CD4-positive, alpha-beta T cell (primary cell): ENCODE measurements at regions not wholly inside any gene's neighbourhood (a gene's known extent, or its start where the extent isn't known, plus 50 kb on each side); places are given as distances from the start of the nearest gene placed in this dataset.

ENCODE experiments used
- ATAC-seq: fragments of 200-7000 bp; cut with Tn5 transposase; one replicate; pipeline ENCODE4 v1.10.0; 2022; ENCODE audit warnings: mild to moderate bottlenecking; ENCODE audit not compliant: poor library complexity
- CTCF ChIA-PET: fragments of 350-600 bp; sonication (Branson Sonifier 250); formaldehyde crosslinking; loops from one replicate; lab custom pipeline; 2021; ENCODE audit warnings: antibody characterized with exemption, inconsistent platforms; lab: Charles Lee
- POLR2A ChIA-PET: fragments of 350-600 bp; sonication (Branson Sonifier 250); formaldehyde crosslinking; loops from one replicate; lab custom pipeline; 2021; ENCODE audit warnings: antibody characterized with exemption, inconsistent platforms; lab: Charles Lee
- DNase-seq, 14 experiments: peaks; one replicate each; pipeline ENCODE4 v3.0.0-alpha.2; 2013 to 2020; ENCODE audit warnings: mixed read lengths in 2 of 14
- H3K27ac ChIP-seq, 2 donors: one replicate each; pipeline versions ENCODE4 v1.5.1 to v1.7.0; 2013; ENCODE audit warnings: low read length in 2 of 2, low read depth in 1 of 2, mild to moderate bottlenecking in 1 of 2
- H3K27me3 ChIP-seq, 2 experiments: 1 replicate in 1 of 2; 2 replicates in 1 of 2; pipeline versions ENCODE4 v1.6.1 to v1.7.0; 2013; ENCODE audit warnings: low read length in 2 of 2, control low read depth in 1 of 2, mild to moderate bottlenecking in 1 of 2, moderate library complexity in 1 of 2; ENCODE audit not compliant: insufficient read depth in 2 of 2, control insufficient read depth in 1 of 2
- H3K36me3 ChIP-seq: one replicate; pipeline ENCODE4 v1.6.1; 2013; ENCODE audit warnings: low read length, control low read depth; ENCODE audit not compliant: insufficient read depth
- H3K4me1 ChIP-seq: one replicate; pipeline ENCODE4 v1.6.1; 2013; ENCODE audit warnings: low read length, control low read depth; ENCODE audit not compliant: insufficient read depth
- H3K4me3 ChIP-seq: one replicate; pipeline ENCODE4 v1.5.1; 2013; ENCODE audit warnings: mild to moderate bottlenecking, low read length, moderate library complexity
- H3K9me3 ChIP-seq, 2 experiments: 1 replicate in 1 of 2; 2 replicates in 1 of 2; pipeline versions ENCODE4 v1.6.1 to v1.7.0; 2013; ENCODE audit warnings: low read length in 2 of 2, mild to moderate bottlenecking in 2 of 2, control low read depth in 1 of 2, moderate library complexity in 1 of 2; ENCODE audit not compliant: control insufficient read depth in 1 of 2, insufficient read depth in 1 of 2
- H3K27ac Mint-ChIP-seq: one replicate; pipeline ENCODE4 v1.8.0; 2020; ENCODE audit warnings: mixed read lengths
- H3K27me3 Mint-ChIP-seq: one replicate; pipeline ENCODE4 v1.8.0; 2021; ENCODE audit warnings: mixed read lengths
- H3K36me3 Mint-ChIP-seq: one replicate; pipeline ENCODE4 v1.8.0; 2021; ENCODE audit warnings: low read depth, mixed read lengths
- H3K4me1 Mint-ChIP-seq: one replicate; pipeline ENCODE4 v1.8.0; 2021; ENCODE audit warnings: low read depth, mixed read lengths
- H3K4me3 Mint-ChIP-seq: one replicate; pipeline ENCODE4 v1.8.0; 2020; ENCODE audit warnings: mild to moderate bottlenecking, mixed read lengths
- H3K9me3 Mint-ChIP-seq: one replicate; pipeline ENCODE4 v1.8.0; 2020; ENCODE audit warnings: mixed read lengths
- intact Hi-C, 2 experiments: fragments of 100-400 bp; cut with DNase I in 1 of 2; cut with micrococcal nuclease in 1 of 2; formaldehyde crosslinking; loops; one replicate each; pipeline versions ENCODE4 v1.15.1 to v1.9.0; 2023 to 2025; cut with DNase I, micrococcal nuclease
- TF ChIP-seq, protein P1 (sequence below): fragments of 200-600 bp; IDR thresholded peaks from one replicate; pipeline ENCODE4 v1.8.0; 2022; ENCODE audit warnings: antibody characterized with exemption, mild to moderate bottlenecking

DNA sequence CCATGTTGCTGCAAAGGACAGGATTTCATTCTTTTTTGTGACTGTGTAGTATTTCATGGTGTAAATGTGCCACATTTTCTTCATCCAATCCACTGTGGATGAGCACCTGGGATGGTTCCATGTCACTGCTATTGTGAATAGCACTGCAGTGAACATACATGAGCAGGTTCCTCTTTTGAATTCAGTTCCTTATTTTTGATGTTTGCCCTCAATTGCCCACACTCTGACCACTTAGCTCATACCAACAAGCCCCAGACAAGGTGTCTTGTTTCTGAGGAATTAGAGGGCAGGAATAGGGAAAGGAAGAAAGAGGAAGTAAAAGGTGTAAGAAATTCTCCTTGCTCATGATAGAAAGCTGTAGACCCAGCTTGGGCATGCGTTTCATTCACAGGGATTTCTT lies 244.2 kb upstream of the ZNF507 start:
- DNase-seq, result no peak
- H3K4me3 ChIP-seq, result no peak overlapping the region
- intact Hi-C loops, result no loop called here
- H3K36me3 ChIP-seq, result no peaks in the 10 kb centered on the region
- no peaks in the 10 kb centered on the region for H3K36me3 Mint-ChIP-seq
- POLR2A ChIA-PET, result no interaction called here
- no peak overlapping the region for H3K4me3 Mint-ChIP-seq
- H3K9me3 ChIP-seq, result no peaks in the 10 kb centered on the region
- H3K4me1 Mint-ChIP-seq, result no peaks in the 10 kb centered on the region
- no peaks in the 10 kb centered on the region for H3K9me3 Mint-ChIP-seq
- CTCF ChIA-PET, result interaction anchor here (0.6 kb wide), 1 partner anchor 58 kb away, joined by 3 read pairs; no protein-coding TSS in a partner anchor
- no peak overlapping the region for H3K27ac ChIP-seq
- no peaks in the 10 kb centered on the region for H3K4me1 ChIP-seq
- TF ChIP-seq, protein P1, sequence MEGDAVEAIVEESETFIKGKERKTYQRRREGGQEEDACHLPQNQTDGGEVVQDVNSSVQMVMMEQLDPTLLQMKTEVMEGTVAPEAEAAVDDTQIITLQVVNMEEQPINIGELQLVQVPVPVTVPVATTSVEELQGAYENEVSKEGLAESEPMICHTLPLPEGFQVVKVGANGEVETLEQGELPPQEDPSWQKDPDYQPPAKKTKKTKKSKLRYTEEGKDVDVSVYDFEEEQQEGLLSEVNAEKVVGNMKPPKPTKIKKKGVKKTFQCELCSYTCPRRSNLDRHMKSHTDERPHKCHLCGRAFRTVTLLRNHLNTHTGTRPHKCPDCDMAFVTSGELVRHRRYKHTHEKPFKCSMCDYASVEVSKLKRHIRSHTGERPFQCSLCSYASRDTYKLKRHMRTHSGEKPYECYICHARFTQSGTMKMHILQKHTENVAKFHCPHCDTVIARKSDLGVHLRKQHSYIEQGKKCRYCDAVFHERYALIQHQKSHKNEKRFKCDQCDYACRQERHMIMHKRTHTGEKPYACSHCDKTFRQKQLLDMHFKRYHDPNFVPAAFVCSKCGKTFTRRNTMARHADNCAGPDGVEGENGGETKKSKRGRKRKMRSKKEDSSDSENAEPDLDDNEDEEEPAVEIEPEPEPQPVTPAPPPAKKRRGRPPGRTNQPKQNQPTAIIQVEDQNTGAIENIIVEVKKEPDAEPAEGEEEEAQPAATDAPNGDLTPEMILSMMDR, result no peak
- peaks cover 16 to 17% of the 10 kb centered on the region in 2 experiments for H3K27me3 ChIP-seq
- H3K27ac Mint-ChIP-seq, result no peak overlapping the region
- peaks cover 30% of the 10 kb centered on the region for H3K27me3 Mint-ChIP-seq
- no peak for ATAC-seq

DNA sequence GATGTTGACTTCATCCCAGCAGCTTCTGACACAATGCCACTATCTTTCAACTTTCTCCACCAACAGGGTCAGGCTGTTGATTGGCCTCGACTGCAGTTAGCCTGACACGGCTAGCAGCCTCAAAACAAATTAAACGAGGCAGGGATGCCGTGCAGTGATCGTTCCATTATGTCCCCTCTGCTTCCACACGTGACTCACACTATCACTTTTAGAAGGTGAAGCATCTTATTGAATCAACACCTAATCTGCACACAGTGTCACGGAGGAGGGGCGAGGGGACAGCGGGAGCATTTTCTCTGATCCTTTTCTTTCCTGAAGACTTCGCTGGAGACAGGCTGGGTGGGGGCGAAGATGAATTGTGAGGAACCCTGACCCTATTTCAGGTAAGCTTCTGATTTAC lies 241.9 kb upstream of the ZNF507 start:
- CTCF ChIA-PET, result no interaction called here
- no peaks in the 10 kb centered on the region for H3K9me3 Mint-ChIP-seq
- no peaks in the 10 kb centered on the region for H3K4me1 ChIP-seq
- no peak overlapping the region for H3K27ac Mint-ChIP-seq
- peaks cover 39% of the 10 kb centered on the region for H3K27me3 Mint-ChIP-seq
- no peaks in the 10 kb centered on the region for H3K9me3 ChIP-seq
- DNase-seq (no peak), ATAC-seq (no peak)
- H3K27ac ChIP-seq, result no peak overlapping the region
- POLR2A ChIA-PET, result no interaction called here
- no peaks in the 10 kb centered on the region for H3K4me1 Mint-ChIP-seq
- no peak overlapping the region for H3K4me3 ChIP-seq
- H3K27me3 ChIP-seq, result peaks cover 16 to 17% of the 10 kb centered on the region in 2 experiments
- no peaks in the 10 kb centered on the region for H3K36me3 ChIP-seq
- TF ChIP-seq, protein P1, result no peak
- intact Hi-C loops, result no loop called here
- no peak overlapping the region for H3K4me3 Mint-ChIP-seq
- H3K36me3 Mint-ChIP-seq, result no peaks in the 10 kb centered on the region

DNA sequence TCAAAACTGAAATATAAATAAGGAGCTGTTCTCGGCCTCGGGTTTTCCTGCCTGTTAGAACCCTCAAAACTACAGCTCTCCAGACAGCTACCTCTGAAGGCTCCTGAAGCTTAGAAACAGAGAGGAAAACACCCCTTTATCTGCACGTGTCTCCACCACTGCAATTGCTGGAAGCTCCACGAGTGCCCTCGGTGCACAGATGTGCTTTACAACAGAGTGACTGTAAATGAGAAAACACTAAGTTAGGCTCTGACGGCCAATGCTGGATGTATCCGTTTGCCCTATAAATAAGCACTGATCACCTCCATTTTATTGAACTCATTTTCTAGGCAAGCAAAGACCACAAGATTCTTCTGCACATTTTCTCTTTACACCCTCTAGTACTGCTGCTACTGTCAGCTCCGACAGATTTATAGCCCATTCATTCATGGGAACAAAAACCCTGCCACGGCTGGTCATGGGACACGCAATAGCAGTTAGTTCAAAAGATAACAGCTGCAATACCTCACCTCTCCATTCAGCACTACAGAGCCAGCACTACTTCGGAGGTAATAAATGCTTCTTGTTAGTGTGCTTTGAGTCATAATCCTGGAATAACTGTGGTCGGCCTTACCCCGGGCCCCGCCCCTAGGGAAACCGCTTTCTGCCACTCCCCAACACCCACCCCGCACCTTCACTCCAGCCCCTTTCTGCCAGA lies 241.1 kb upstream of the ZNF507 start:
- ATAC-seq, result no peak
- Histone ChIP-seq H3K27ac (no peak overlapping the region), H3K36me3 (no peaks in the 10 kb centered on the region), H3K9me3 (no peaks in the 10 kb centered on the region), H3K27me3 (peaks cover 16 to 17% of the 10 kb centered on the region in 2 experiments), H3K4me3 (no peak overlapping the region), H3K4me1 (no peaks in the 10 kb centered on the region)
- no peaks in the 10 kb centered on the region for H3K4me1 Mint-ChIP-seq
- no peak overlapping the region for H3K27ac Mint-ChIP-seq
- TF ChIP-seq, protein P1, result no peak
- H3K9me3 Mint-ChIP-seq, result no peaks in the 10 kb centered on the region
- H3K27me3 Mint-ChIP-seq, result peaks cover 39% of the 10 kb centered on the region
- ChIA-PET CTCF (no interaction called here), POLR2A (no interaction called here)
- intact Hi-C loops, result no loop called here
- H3K36me3 Mint-ChIP-seq, result no peaks in the 10 kb centered on the region
- no peak overlapping the region for H3K4me3 Mint-ChIP-seq
- DNase-seq, result no peak
